K562 (cell line): ENCODE measurements at regions not wholly inside any gene's neighbourhood (a gene's known extent, or its start where the extent isn't known, plus 50 kb on each side); places are given as distances from the start of the nearest gene placed in this dataset.

Experiments
- ATAC-seq: fragments of 200-7000 bp; cut with Tn5 transposase; 3 replicates; pipeline ENCODE4 v1.9.1; 2020; ENCODE audit warnings: moderate library complexity
- BruUV-seq: library from RNA; stranded (reverse); fragments of 400-500 nt; replicated peaks from 2 replicates; lab custom pipeline; 2021; lab: Mats Ljungman, UMichigan
- CTCF ChIA-PET: fragments of 300-600 bp; formaldehyde crosslinking; extraction: SDS; loops from one replicate; lab custom pipeline; 2021; ENCODE audit warnings: low intra/inter-chr PET ratio; lab: Yijun Ruan, JAX
- POLR2A ChIA-PET: fragments of 300-600, 350-650 bp; sonication (Branson Sonifier 250); formaldehyde crosslinking; extraction: SDS; loops from one replicate; lab custom pipeline; 2021; ENCODE audit warnings: antibody characterized with exemption, inconsistent platforms; lab: Yijun Ruan, JAX
- DNase-seq, 4 experiments: peaks; one replicate each; pipeline versions ENCODE4 v3.0.0 to v3.0.0-alpha.2; 2011 to 2018; ENCODE audit warnings: low spot score in 3 of 4, mixed read lengths in 3 of 4; ENCODE audit errors: extremely low read depth in 1 of 4
- FAIRE-seq: peaks from 2 replicates; lab custom pipeline; 2011; peaks lifted over from hg19 to GRCh38; lab: Jason Lieb, UNC
- H2AFZ ChIP-seq: 2 replicates; pipeline ENCODE4 v1.6.0; 2011; ENCODE audit warnings: low read depth, low read length, control low read depth, inconsistent platforms
- H3K27ac ChIP-seq: fragments of 200-600 bp; 3 replicates; pipeline ENCODE4 v1.8.0; 2011; ENCODE audit warnings: low read depth, mild to moderate bottlenecking, control low read depth, inconsistent platforms, low read length, moderate library complexity, mixed read lengths; ENCODE audit errors: extremely low read depth
- H3K27me3 ChIP-seq, 2 experiments: fragments of 300-600 bp in 1 of 2; 2 replicates in 1 of 2; 3 replicates in 1 of 2; pipeline versions ENCODE4 v1.6.0 to v1.8.0; 2011; ENCODE audit warnings: inconsistent platforms in 2 of 2, low read length in 2 of 2, mild to moderate bottlenecking in 1 of 2, mixed read lengths in 1 of 2, moderate library complexity in 1 of 2; ENCODE audit not compliant: control insufficient read depth in 2 of 2, insufficient read depth in 2 of 2
- H3K36me3 ChIP-seq: fragments of 300-600 bp; 3 replicates; pipeline ENCODE4 v1.8.0; 2011; ENCODE audit warnings: mild to moderate bottlenecking, low read length, inconsistent platforms; ENCODE audit not compliant: control insufficient read depth, insufficient read depth
- H3K4me1 ChIP-seq, 2 experiments: fragments of 200-600 bp in 1 of 2; replicated peaks in 1 of 2; 2 replicates in 1 of 2; 3 replicates in 1 of 2; pipeline versions ENCODE4 v1.5.1 to v1.8.0; 2011; ENCODE audit warnings: inconsistent platforms in 2 of 2, low read length in 2 of 2, mild to moderate bottlenecking in 1 of 2, mixed read lengths in 1 of 2, moderate library complexity in 1 of 2; ENCODE audit not compliant: control insufficient read depth in 2 of 2, insufficient read depth in 2 of 2
- H3K4me2 ChIP-seq: 2 replicates; pipeline ENCODE4 v1.6.1; 2011; ENCODE audit warnings: low read length, control low read depth, inconsistent platforms, mixed read lengths; ENCODE audit not compliant: insufficient read depth
- H3K4me3 ChIP-seq: fragments of 200-600 bp; sonication (generic), shearing (Covaris generic); 2 replicates; pipeline ENCODE4 v1.5.1; 2016; ENCODE audit warnings: control low read depth, inconsistent platforms
- H3K79me2 ChIP-seq: fragments of 200-600 bp; 3 replicates; pipeline ENCODE4 v1.8.0; 2011; ENCODE audit warnings: low read length, inconsistent platforms; ENCODE audit not compliant: control insufficient read depth, insufficient read depth
- H3K9ac ChIP-seq, 2 experiments: 2 replicates each; pipeline versions ENCODE4 v1.6.0 to v1.6.1; 2011; ENCODE audit warnings: low read depth in 2 of 2, low read length in 2 of 2, control low read depth in 1 of 2, inconsistent platforms in 1 of 2, mild to moderate bottlenecking in 1 of 2, mixed read lengths in 1 of 2; ENCODE audit not compliant: insufficient read depth in 1 of 2
- H3K9me1 ChIP-seq: one replicate; pipeline ENCODE4 v1.6.0; 2011; ENCODE audit warnings: inconsistent platforms, mild to moderate bottlenecking, low read length, moderate library complexity; ENCODE audit not compliant: control insufficient read depth, insufficient read depth
- H3K9me3 ChIP-seq: replicated peaks from 2 replicates; pipeline ENCODE4 v1.5.1; 2011; ENCODE audit warnings: low read depth, low read length, inconsistent platforms; ENCODE audit not compliant: control insufficient read depth, insufficient read depth
- H4K20me1 ChIP-seq: replicated peaks from 2 replicates; pipeline ENCODE4 v1.6.1; 2011; ENCODE audit warnings: low read length, inconsistent platforms, mixed read lengths; ENCODE audit not compliant: control insufficient read depth, insufficient read depth
- NUFIP1 ChIP-seq: fragments of 450-650 bp; IDR thresholded peaks from 2 replicates; pipeline ENCODE4 v1.6.1; 2018; ENCODE audit not compliant: partially characterized antibody
- ZNF780A ChIP-seq: fragments of 250-450 bp; sonication (Bioruptor Pico); IDR thresholded peaks from 2 replicates; pipeline ENCODE4 v1.5.0; 2021; ENCODE audit warnings: mild to moderate bottlenecking
- WGBS: fragments of 100-300 bp; shearing (Covaris generic); methylation state at CpG from one replicate; pipeline ENCODE4 v1.1.6; 2016; ENCODE audit warnings: low coverage, mixed read lengths; ENCODE audit not compliant: insufficient coverage; ENCODE audit errors: missing lambda C conversion rate; 5-methylcytosine and 5-hydroxymethylcytosine counted together
- in situ Hi-C: fragments of 300-500 bp; cut with MboI; formaldehyde crosslinking; loops from 4 replicates; pipeline ENCODE4 v1.15.0; 2018; ENCODE audit warnings: inconsistent platforms, mixed read lengths
- intact Hi-C: fragments of 100-400 bp; cut with micrococcal nuclease; formaldehyde crosslinking; loops from 2 replicates; pipeline ENCODE4 v1.14.2; 2022
- TF ChIP-seq, protein P1 (sequence below): fragments of 250-450 bp; sonication (Bioruptor Pico); IDR thresholded peaks from 2 replicates; pipeline ENCODE4 v1.5.0; 2021; ENCODE audit warnings: mild to moderate bottlenecking, moderate library complexity

DNA sequence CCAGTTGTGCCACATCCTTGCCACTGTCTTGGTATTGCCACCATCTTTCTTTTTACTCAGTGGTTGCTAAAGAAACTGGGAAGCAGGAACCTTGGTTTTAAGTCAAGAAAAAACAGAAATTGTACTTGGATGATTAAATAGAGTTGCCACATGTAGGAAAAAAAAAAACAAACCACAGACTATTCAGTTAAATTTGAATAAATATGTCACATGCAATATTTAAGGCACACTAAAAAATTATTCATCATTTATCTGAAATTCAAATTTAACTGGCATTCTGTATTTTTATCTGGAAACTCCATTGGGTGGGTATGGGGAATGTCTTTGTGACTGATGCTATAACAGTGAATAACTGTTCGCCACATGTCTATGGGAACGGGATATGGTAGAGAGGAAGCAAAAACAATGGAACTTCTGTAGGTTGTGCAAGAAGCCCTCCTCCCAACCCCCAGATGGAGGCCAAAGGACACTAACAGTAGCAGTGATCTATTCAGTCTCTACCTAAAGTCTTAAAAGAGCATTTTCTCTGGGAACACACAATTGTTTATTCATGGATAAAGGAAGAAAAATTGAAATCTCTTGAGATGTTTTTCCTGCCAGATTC, 57.0 kb upstream of the PLAC8 start (continued):
- TF ChIP-seq, protein P1, sequence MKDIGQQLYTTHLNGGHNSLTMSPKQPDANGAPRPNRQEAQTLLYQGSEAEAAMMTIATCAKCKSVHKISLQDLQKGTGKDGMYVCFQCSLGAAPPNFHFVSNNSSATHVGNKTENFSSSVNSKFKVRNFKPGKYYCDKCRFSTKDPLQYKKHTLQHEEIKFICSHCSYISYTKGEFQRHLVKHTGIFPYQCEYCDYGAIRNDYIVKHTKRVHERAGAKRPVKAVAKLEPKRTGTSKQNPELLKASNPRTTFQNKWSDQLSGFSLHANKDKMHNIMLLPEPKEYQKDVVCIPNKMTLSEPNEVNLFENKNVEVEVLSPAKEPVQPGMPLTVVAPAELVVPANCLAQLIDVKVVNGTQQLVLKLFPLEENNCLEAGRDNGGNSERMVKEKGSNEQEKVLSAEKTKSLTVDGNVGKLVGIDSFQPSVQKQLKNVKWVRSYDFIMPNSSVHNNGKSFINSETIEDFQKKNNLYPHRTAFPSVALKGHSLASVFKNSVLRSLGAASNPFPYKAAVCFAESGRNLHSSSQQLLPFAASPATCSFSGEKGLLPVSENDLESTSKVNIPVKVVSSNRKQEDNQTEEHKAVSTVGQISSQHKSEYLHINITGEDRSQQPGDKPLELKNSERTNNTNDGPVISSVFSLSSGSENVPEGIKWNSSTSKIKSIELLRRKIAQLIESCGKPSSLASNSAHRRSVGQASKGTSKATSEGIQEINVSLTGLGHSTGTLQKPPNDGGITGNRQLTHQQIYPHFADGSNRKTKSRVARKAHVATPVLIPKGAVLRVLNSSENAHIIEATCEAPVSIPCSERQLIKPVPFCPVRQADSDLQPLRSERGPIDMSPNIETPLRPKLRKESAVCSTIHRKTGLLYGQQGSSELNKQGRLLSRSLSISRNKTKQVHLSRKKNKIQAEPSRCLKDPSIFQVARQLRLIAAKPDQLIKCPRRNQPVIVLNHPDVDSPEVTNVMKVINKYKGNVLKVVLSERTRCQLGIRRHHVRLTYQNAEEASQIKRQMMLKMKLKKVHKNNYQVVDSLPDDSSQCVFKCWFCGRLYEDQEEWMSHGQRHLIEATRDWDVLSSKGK (CRISPR knock-in tag), result no peak
- no peak for TF ChIP-seq ZNF780A (CRISPR knock-in tag)
- TF ChIP-seq, all 486 proteins: peak for 0

DNA sequence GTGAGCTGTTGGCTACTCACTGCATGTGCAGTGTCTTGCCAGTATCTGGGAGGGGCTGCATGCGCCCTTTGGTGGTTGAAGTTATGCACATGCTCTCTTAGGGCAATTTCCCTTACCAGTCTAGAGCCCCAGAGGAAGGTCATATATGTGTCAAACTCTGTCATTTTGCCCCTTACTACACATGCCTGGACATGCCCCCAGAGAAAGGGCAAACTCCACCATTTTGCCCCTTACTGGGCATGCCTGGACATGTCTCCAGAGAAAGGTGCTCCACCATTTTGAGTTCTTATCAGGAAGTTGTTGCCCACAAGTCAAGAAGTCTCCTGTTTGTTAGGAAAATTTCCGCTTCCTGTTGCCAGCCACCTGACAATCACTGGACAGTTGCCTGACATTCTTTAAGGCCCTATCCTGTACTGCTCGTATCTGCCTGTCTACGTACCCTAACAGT, 56.4 kb upstream of the PLAC8 start:
- POLR2A ChIA-PET, result no interaction called here
- TF ChIP-seq NUFIP1, result no peak
- ATAC-seq (no peak), FAIRE-seq (no peak), DNase-seq (no peak)
- Histone ChIP-seq H3K27me3 (peaks cover 0 to 6% of the 10 kb centered on the region in 2 experiments; a peak in 1 of 5 replicates), H3K36me3 (no peaks in the 10 kb centered on the region), H3K9ac (no peak overlapping the region), H3K4me3 (no peak overlapping the region), H3K4me2 (no peak overlapping the region), H3K79me2 (no peaks in the 10 kb centered on the region), H3K9me1 (no peaks in the 10 kb centered on the region), H3K4me1 (no peaks in the 10 kb centered on the region), H4K20me1 (no peaks in the 10 kb centered on the region), H3K27ac (no peak overlapping the region), H3K9me3 (no peaks in the 10 kb centered on the region), H2AFZ (no peak overlapping the region)
- 6% methylated on average over 4 of the region's 4 CpGs for WGBS
- CTCF ChIA-PET, result no interaction called here
- intact Hi-C loops, result no loop called here
- no TSS peak for BruUV-seq
- in situ Hi-C loops, result no loop called here
